AG09309 (cell line): ENCODE measurements at regions not wholly inside any gene's neighbourhood (a gene's known extent, or its start where the extent isn't known, plus 50 kb on each side); places are given as distances from the start of the nearest gene placed in this dataset.

Source experiments
- DNase-seq: peaks from one replicate; pipeline ENCODE4 v3.0.0-alpha.2; 2010; ENCODE audit warnings: low read depth
- H3K4me3 ChIP-seq: 2 replicates; pipeline ENCODE4 v1.5.1; 2011; ENCODE audit warnings: mild to moderate bottlenecking, low read depth, low read length, moderate library complexity; ENCODE audit not compliant: control insufficient read depth
- TF ChIP-seq, protein P1 (sequence below): IDR thresholded peaks from 2 replicates; pipeline ENCODE4 v1.5.1; 2011; ENCODE audit warnings: mild to moderate bottlenecking, low read depth, low read length, inconsistent platforms; ENCODE audit not compliant: insufficient read depth, control insufficient read depth; ENCODE audit errors: missing control alignments

DNA sequence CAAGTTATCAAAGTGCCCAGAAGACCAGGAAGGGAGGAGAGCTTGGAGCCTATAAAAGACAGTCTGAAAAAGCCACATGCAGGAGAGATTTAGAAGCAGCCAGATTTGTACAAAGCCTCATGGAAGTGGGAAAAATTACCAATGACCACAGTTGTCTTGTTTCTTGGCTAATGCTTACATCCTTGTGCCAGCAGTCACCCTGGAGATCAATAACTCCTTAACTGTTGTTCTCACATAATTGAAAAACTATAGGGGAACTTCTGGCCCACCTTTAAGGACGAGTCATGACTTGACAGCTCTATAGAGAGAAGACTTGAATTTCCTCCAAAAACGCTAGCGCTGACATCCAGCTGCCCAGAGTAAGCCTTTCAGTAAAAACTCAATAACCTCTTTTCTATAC is 313.1 kb downstream of the GALC start:
- TF ChIP-seq, protein P1, sequence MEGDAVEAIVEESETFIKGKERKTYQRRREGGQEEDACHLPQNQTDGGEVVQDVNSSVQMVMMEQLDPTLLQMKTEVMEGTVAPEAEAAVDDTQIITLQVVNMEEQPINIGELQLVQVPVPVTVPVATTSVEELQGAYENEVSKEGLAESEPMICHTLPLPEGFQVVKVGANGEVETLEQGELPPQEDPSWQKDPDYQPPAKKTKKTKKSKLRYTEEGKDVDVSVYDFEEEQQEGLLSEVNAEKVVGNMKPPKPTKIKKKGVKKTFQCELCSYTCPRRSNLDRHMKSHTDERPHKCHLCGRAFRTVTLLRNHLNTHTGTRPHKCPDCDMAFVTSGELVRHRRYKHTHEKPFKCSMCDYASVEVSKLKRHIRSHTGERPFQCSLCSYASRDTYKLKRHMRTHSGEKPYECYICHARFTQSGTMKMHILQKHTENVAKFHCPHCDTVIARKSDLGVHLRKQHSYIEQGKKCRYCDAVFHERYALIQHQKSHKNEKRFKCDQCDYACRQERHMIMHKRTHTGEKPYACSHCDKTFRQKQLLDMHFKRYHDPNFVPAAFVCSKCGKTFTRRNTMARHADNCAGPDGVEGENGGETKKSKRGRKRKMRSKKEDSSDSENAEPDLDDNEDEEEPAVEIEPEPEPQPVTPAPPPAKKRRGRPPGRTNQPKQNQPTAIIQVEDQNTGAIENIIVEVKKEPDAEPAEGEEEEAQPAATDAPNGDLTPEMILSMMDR: no peak
- no peak for DNase-seq
- H3K4me3 ChIP-seq: no peak overlapping the region

DNA sequence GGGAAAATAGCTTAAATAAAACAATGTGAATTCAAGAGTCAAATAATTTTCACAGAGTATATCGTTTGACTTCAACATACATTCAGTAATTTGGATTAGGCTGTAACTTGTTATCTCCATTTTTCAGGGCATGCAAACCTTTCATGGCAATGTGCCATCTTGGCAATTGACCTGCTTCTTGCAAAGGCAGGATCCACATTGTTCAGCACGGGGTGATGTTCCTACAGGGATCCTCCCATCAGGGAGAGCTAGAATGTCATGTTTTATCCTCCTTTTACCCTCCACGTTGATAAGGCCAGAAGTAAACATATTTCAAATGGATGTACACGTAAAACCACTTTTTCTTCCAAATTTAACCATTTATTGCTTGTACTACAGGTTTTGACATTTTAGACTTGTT is 314.4 kb downstream of the GALC start:
- TF ChIP-seq, protein P1: no peak
- H3K4me3 ChIP-seq: no peak overlapping the region
- no peak for DNase-seq

DNA sequence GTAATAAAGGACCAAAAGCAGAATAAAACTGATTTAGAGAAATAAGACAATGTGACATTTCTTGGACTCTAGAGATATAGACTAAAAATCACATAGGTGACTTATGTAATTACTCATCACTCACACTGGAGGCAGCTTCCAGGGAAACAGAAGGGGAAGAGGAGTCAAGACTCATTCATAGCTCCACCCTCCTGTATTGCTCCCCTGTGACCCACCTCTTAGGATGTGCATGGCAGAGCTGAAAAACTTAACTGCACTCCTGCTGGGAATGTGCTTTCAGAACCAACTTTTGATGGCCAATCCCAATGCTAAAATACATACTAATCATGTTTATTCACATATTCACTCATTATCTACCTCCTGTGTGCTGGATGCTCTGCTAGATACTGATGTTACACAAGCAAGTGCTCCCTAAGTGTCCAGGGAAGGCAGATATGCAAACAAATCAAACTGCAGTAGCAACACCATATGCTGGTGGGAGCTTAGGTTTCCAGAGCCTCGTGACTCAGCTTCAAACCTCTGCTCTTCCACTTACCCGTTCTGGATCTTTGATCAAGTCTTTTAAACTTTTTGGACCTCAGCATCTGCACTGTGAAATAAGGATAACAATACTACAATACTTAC is 316.1 kb downstream of the GALC start:
- no peak overlapping the region for H3K4me3 ChIP-seq
- TF ChIP-seq, protein P1: no peak
- no peak for DNase-seq

DNA sequence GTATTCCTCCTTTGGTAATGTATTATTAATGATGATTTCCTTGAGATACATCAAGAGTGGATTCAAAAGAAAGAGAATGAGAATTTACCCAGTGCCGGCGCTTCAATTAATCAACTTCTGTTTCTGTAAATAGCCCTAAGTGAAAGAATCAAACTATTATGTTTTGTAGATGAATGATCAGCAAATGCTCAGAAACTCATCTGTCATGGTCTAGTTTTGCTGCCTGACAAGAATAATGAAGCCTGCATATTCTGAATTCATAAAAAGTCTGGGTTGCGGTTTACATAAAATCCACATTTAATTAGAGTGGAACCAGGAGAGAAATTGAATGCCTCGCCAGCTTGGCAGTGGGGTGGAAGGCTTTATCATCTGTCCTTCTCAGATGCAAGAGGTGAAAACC is 325.3 kb downstream of the GALC start:
- no peak overlapping the region for H3K4me3 ChIP-seq
- TF ChIP-seq, protein P1: no peak
- DNase-seq: no peak

DNA sequence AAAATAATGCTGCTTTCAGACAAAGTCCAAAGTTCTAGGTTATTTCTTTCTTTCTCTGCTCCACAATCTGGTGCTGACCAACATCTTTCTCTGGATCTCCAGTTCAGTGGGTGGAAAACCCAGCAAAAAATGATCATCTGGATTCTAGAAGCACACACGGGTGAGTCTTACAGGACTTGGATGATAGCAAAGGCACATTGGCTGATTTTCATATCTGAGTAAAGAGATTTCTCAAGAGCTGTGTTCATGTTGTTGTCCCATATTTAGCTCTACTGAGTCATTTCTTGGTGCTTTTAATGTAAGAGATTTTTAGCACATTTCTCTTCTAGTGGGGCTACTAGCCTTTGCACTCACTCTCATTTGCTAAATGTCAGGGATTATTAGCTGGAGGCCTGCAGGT is 336.7 kb downstream of the GALC start:
- no peak for DNase-seq
- TF ChIP-seq, protein P1: no peak
- H3K4me3 ChIP-seq: no peak overlapping the region

DNA sequence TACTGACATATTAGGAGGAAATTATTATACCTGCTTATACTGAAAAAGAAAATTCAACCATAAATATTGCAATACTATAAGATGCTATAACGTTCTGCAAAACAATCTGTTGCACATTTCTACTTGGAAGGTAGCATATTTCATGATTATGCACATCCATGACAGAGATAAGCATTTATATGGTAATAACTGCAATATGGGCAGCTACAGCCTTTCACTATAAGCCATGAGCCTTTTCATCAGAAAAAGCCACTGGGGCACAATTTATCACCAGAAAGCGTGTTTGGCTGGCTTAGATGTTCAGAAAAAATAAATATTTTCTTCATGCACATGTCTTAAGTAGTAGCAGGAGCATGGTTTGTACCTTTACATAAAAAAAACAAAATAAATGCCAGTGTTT is 340.7 kb downstream of the GALC start:
- H3K4me3 ChIP-seq: no peak overlapping the region
- no peak for DNase-seq
- TF ChIP-seq, protein P1: no peak

DNA sequence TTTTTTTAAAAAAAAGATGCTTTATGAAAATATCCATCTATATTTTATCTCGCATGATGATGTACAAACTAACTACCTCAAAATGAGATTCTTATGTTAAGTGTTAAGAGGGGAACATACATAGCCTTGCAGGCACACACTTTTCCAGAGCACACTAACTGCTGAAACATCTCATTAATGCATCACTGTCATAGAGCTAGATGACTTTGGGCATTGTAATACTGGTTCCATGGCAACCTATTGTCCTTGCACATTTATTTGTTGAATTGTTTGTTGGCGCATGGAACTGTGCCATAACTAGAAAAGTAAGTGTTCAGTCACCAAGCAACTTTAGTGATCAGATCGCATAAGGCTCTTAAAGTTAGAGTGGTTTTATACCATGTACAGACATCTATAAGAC is 348.3 kb downstream of the GALC start:
- no peak overlapping the region for H3K4me3 ChIP-seq
- no peak for DNase-seq
- TF ChIP-seq, protein P1: no peak
